GM19395 (cell line): ENCODE measurements at regions not wholly inside any gene's neighbourhood (a gene's known extent, or its start where the extent isn't known, plus 50 kb on each side); places are given as distances from the start of the nearest gene placed in this dataset.

Experiments
- ATAC-seq: cut with Tn5 transposase; IDR thresholded peaks from one replicate; pipeline ENCODE4 v1.9.1; 2021; ENCODE audit warnings: mild to moderate bottlenecking, moderate library complexity; ENCODE audit not compliant: unreplicated experiment

- no peak for ATAC-seq
Observed at GRCh38 chr22:48346311-48346710, 1481.4 kb downstream of the BRD1 start.

- ATAC-seq: no peak
Observed at GRCh38 chr22:48345631-48346030, 1482.0 kb downstream of the BRD1 start.

GRCh38 chr22:48343461-48343860 is 1484.2 kb downstream of the BRD1 start:
- ATAC-seq: no peak

- ATAC-seq: no peak
Observed at GRCh38 chr22:48342732-48343131, 1484.9 kb downstream of the BRD1 start.

- ATAC-seq: no peak
Observed at GRCh38 chr22:48342016-48342415, 1485.7 kb downstream of the BRD1 start.

- no peak for ATAC-seq
Observed at GRCh38 chr22:48340727-48341709, 1486.7 kb downstream of the BRD1 start.

- ATAC-seq: no peak
Observed at GRCh38 chr22:48340191-48340590, 1487.5 kb downstream of the BRD1 start.

- no peak for ATAC-seq
Observed at GRCh38 chr22:48338793-48339705, 1488.6 kb downstream of the BRD1 start.

- ATAC-seq: no peak
Observed at GRCh38 chr22:48337957-48338792, 1489.5 kb downstream of the BRD1 start.

- no peak for ATAC-seq
Observed at GRCh38 chr22:48336339-48337060, 1491.2 kb downstream of the BRD1 start.

GRCh38 chr22:48335442-48336139 is 1492.1 kb downstream of the BRD1 start:
- ATAC-seq: no peak

GRCh38 chr22:48334971-48335370 is 1492.7 kb downstream of the BRD1 start:
- ATAC-seq: no peak

GRCh38 chr22:48333816-48334735 is 1493.6 kb downstream of the BRD1 start:
- no peak for ATAC-seq

GRCh38 chr22:48333323-48333763 is 1494.3 kb downstream of the BRD1 start:
- no peak for ATAC-seq

- no peak for ATAC-seq
Observed at GRCh38 chr22:48332438-48333322, 1495.0 kb downstream of the BRD1 start.

GRCh38 chr22:48331691-48332220 is 1495.9 kb downstream of the BRD1 start:
- no peak for ATAC-seq

GRCh38 chr22:48331266-48331665 is 1496.4 kb downstream of the BRD1 start:
- ATAC-seq: no peak
